ENCODE measurements at regions not wholly inside any gene's neighbourhood (a gene's known extent, or its start where the extent isn't known, plus 50 kb on each side); places are given as distances from the start of the nearest gene placed in this dataset.
A peak's percentile ranks its signal among the peaks of the same experiment; 100 is the strongest.
"Not testable (repeated sequence)": the region's sequence is repeated elsewhere in the genome, so short reads cannot be mapped to it uniquely, and the experiment has no call there.

- no peak for DNase-seq (ENCODE audit: low spot score)
Measured at GRCh38 chr2:167353605-167354280, 465.5 kb downstream of the XIRP2 start.

GRCh38 chr2:167345559-167345958 is 457.3 kb downstream of the XIRP2 start:
- no peak for DNase-seq (ENCODE audit: low spot score)

- DNase-seq (ENCODE audit: low spot score) = no peak
Measured at GRCh38 chr2:167342769-167343168, 454.5 kb downstream of the XIRP2 start.

GRCh38 chr2:167340322-167340721 is 452.0 kb downstream of the XIRP2 start:
- DNase-seq (ENCODE audit: low spot score) = no peak

GRCh38 chr2:167336213-167336612 is 447.9 kb downstream of the XIRP2 start:
- DNase-seq (ENCODE audit: low spot score) = no peak

- DNase-seq (ENCODE audit: low spot score) = no peak
Measured at GRCh38 chr2:167335541-167335992, 447.3 kb downstream of the XIRP2 start.

GRCh38 chr2:167334146-167334742 is 446.0 kb downstream of the XIRP2 start:
- DNase-seq (ENCODE audit: low spot score) = no peak

GRCh38 chr2:167333245-167333644 is 445.0 kb downstream of the XIRP2 start:
- DNase-seq (ENCODE audit: low spot score) = no peak

GRCh38 chr2:167332358-167332757 is 444.1 kb downstream of the XIRP2 start:
- DNase-seq (ENCODE audit: low spot score) = no peak

GRCh38 chr2:167331636-167332232 is 443.5 kb downstream of the XIRP2 start:
- DNase-seq (ENCODE audit: low spot score) = peak; percentile 3

- DNase-seq (ENCODE audit: low spot score) = not testable (repeated sequence)
Measured at GRCh38 chr2:167328808-167329207, 440.5 kb downstream of the XIRP2 start.

GRCh38 chr2:167322795-167323194 is 434.5 kb downstream of the XIRP2 start:
- no peak for DNase-seq (ENCODE audit: low spot score)

- no peak for DNase-seq (ENCODE audit: low spot score)
Measured at GRCh38 chr2:167318581-167318980, 430.3 kb downstream of the XIRP2 start.

- DNase-seq (ENCODE audit: low spot score) = no peak
Measured at GRCh38 chr2:167310442-167310841, 422.2 kb downstream of the XIRP2 start.

Measured in germinal center (tissue), 1 donor.